Naive thymus-derived CD4-positive, alpha-beta T cell (primary cell): ENCODE measurements at regions not wholly inside any gene's neighbourhood (a gene's known extent, or its start where the extent isn't known, plus 50 kb on each side); places are given as distances from the start of the nearest gene placed in this dataset.

ENCODE experiments used
- ATAC-seq: fragments of 150-1000 bp; cut with Tn5 transposase; 2 replicates; pipeline ENCODE4 v1.10.0; 2021; ENCODE audit warnings: mild to moderate bottlenecking, moderate library complexity
- CTCF ChIA-PET: fragments of 350-600 bp; sonication (Branson Sonifier 250); formaldehyde crosslinking; loops from one replicate; lab custom pipeline; 2021; ENCODE audit warnings: antibody characterized with exemption; lab: Charles Lee
- POLR2A ChIA-PET: fragments of 350-600 bp; sonication (Branson Sonifier 250); formaldehyde crosslinking; loops from one replicate; lab custom pipeline; 2021; ENCODE audit warnings: antibody characterized with exemption, inconsistent platforms; lab: Charles Lee
- DNase-seq, 9 donors: peaks; one replicate each; pipeline versions ENCODE4 v3.0.0 to v3.0.0-alpha.2; 2020 to 2022; ENCODE audit warnings: mixed read lengths in 1 of 9
- H3K27ac ChIP-seq: one replicate; pipeline ENCODE4 v1.7.0; 2013; ENCODE audit warnings: mild to moderate bottlenecking, low read depth, low read length, moderate library complexity
- H3K27me3 ChIP-seq, 2 donors: one replicate each; pipeline ENCODE4 v1.7.0; 2013; ENCODE audit warnings: low read length in 2 of 2, mild to moderate bottlenecking in 2 of 2, moderate library complexity in 2 of 2; ENCODE audit not compliant: control insufficient read depth in 2 of 2, insufficient read depth in 2 of 2
- H3K36me3 ChIP-seq, 3 experiments: 1 replicate in 2 of 3; 2 replicates in 1 of 3; pipeline ENCODE4 v1.7.0; 2013; ENCODE audit warnings: low read length in 3 of 3, mild to moderate bottlenecking in 3 of 3, moderate library complexity in 1 of 3; ENCODE audit not compliant: insufficient read depth in 3 of 3, control insufficient read depth in 2 of 3
- H3K4me1 ChIP-seq, 2 donors: one replicate each; pipeline ENCODE4 v1.7.0; 2013; ENCODE audit warnings: low read length in 2 of 2, mild to moderate bottlenecking in 2 of 2, moderate library complexity in 1 of 2; ENCODE audit not compliant: control insufficient read depth in 2 of 2, insufficient read depth in 2 of 2
- H3K4me3 ChIP-seq: 2 replicates; pipeline ENCODE4 v1.7.0; 2013; ENCODE audit warnings: mild to moderate bottlenecking, low read length
- H3K9me3 ChIP-seq, 3 experiments: 1 replicate in 2 of 3; 2 replicates in 1 of 3; pipeline ENCODE4 v1.7.0; 2013; ENCODE audit warnings: low read length in 3 of 3; ENCODE audit not compliant: control insufficient read depth in 2 of 3
- H3K27ac Mint-ChIP-seq, 9 donors: one replicate each; pipeline ENCODE4 v1.8.0; 2020 to 2022; ENCODE audit warnings: mixed read lengths in 9 of 9, mild to moderate bottlenecking in 8 of 9, moderate library complexity in 5 of 9, inconsistent platforms in 2 of 9
- H3K27me3 Mint-ChIP-seq, 5 donors: one replicate each; pipeline ENCODE4 v1.8.0; 2021 to 2022; ENCODE audit warnings: mixed read lengths in 5 of 5, mild to moderate bottlenecking in 1 of 5
- H3K36me3 Mint-ChIP-seq, 5 donors: one replicate each; pipeline ENCODE4 v1.8.0; 2020 to 2022; ENCODE audit warnings: mixed read lengths in 5 of 5, mild to moderate bottlenecking in 3 of 5, inconsistent platforms in 1 of 5
- H3K4me1 Mint-ChIP-seq, 7 donors: one replicate each; pipeline ENCODE4 v1.8.0; 2020 to 2022; ENCODE audit warnings: mixed read lengths in 7 of 7, mild to moderate bottlenecking in 3 of 7, inconsistent platforms in 1 of 7
- H3K4me3 Mint-ChIP-seq, 10 donors: one replicate each; pipeline ENCODE4 v1.8.0; 2020 to 2022; ENCODE audit warnings: mild to moderate bottlenecking in 10 of 10, mixed read lengths in 10 of 10, moderate library complexity in 6 of 10, inconsistent platforms in 2 of 10
- H3K9me3 Mint-ChIP-seq, 11 donors: one replicate each; pipeline ENCODE4 v1.8.0; 2020 to 2022; ENCODE audit warnings: mixed read lengths in 11 of 11, mild to moderate bottlenecking in 4 of 11, inconsistent platforms in 1 of 11, moderate library complexity in 1 of 11
- intact Hi-C, 2 donors: fragments of 100-400 bp; cut with micrococcal nuclease; formaldehyde crosslinking; loops; one replicate each; pipeline ENCODE4 v1.15.1; 2023

DNA sequence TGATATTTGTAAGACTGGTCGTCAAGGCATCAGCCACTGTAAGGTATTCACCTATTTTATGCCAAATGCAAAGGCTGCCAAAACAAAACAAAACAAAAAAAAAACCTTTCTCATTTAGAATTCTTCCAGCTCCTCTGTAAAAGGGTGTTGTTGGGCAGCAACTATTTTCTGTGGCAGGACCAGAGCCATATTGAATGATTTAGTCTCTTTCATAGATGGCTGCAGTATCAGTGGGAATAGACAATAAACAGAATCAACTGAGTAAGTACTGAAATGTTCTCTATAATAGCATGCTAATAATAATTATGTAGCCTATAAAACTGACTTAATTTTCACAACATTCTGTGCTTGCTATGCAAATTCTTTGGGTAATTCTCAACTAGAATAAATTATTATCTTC is 389.7 kb upstream of the PABPC4L start:
- H3K27ac Mint-ChIP-seq = no peak overlapping the region

GRCh38 chr4:134585972-134586371 is 384.4 kb upstream of the PABPC4L start:
- ATAC-seq = no peak
- CTCF ChIA-PET = no interaction called here
- intact Hi-C loops = no loop called here

More for the DNA sequence above, 389.7 kb upstream of the PABPC4L start:
- H3K4me1 ChIP-seq = no peaks in the 10 kb centered on the region
- no peaks in the 10 kb centered on the region for H3K4me1 Mint-ChIP-seq
- intact Hi-C loops = no loop called here
- ChIA-PET POLR2A (no interaction called here), CTCF (no interaction called here)
- peaks cover 0 to 5% (median under 1%) of the 10 kb centered on the region in 11 donors for H3K9me3 Mint-ChIP-seq
- no peaks in the 10 kb centered on the region for H3K27me3 Mint-ChIP-seq
- H3K36me3 Mint-ChIP-seq = no peaks in the 10 kb centered on the region
- H3K9me3 ChIP-seq = no peaks in the 10 kb centered on the region
- ATAC-seq = no peak
- no peaks in the 10 kb centered on the region for H3K27me3 ChIP-seq
- H3K36me3 ChIP-seq = no peaks in the 10 kb centered on the region
- DNase-seq = no peak
- no peak overlapping the region for H3K27ac ChIP-seq
- no peak overlapping the region for H3K4me3 Mint-ChIP-seq
- H3K4me3 ChIP-seq = no peak overlapping the region

GRCh38 chr4:134567461-134567860 is 365.9 kb upstream of the PABPC4L start:
- Histone ChIP-seq H3K4me1 (no peaks in the 10 kb centered on the region), H3K36me3 (no peaks in the 10 kb centered on the region), H3K27me3 (no peaks in the 10 kb centered on the region), H3K4me3 (no peak overlapping the region), H3K27ac (no peak overlapping the region), H3K9me3 (no peaks in the 10 kb centered on the region)
- Mint-ChIP-seq H3K36me3 (no peaks in the 10 kb centered on the region), H3K4me3 (no peak overlapping the region), H3K27ac (no peak overlapping the region), H3K27me3 (no peaks in the 10 kb centered on the region), H3K4me1 (no peaks in the 10 kb centered on the region), H3K9me3 (peaks cover 0 to 14% (median 10%) of the 10 kb centered on the region in 11 donors)
- ChIA-PET POLR2A (no interaction called here), CTCF (no interaction called here)
- intact Hi-C loops = no loop called here
- DNase-seq (no peak), ATAC-seq (no peak)

More at GRCh38 chr4:134585972-134586371, 384.4 kb upstream of the PABPC4L start:
- H3K27ac Mint-ChIP-seq = no peak overlapping the region
- H3K4me3 Mint-ChIP-seq = no peak overlapping the region
- H3K36me3 Mint-ChIP-seq = no peaks in the 10 kb centered on the region
- POLR2A ChIA-PET = no interaction called here
- Histone ChIP-seq H3K36me3 (no peaks in the 10 kb centered on the region), H3K4me3 (no peak overlapping the region), H3K9me3 (no peaks in the 10 kb centered on the region), H3K27ac (no peak overlapping the region), H3K27me3 (no peaks in the 10 kb centered on the region), H3K4me1 (no peaks in the 10 kb centered on the region)
- H3K4me1 Mint-ChIP-seq = peaks cover 0 to 5% (median 0%) of the 10 kb centered on the region in 7 donors
- no peak for DNase-seq
- peaks cover 0 to 12% (median 5%) of the 10 kb centered on the region in 11 donors for H3K9me3 Mint-ChIP-seq
- no peaks in the 10 kb centered on the region for H3K27me3 Mint-ChIP-seq

DNA sequence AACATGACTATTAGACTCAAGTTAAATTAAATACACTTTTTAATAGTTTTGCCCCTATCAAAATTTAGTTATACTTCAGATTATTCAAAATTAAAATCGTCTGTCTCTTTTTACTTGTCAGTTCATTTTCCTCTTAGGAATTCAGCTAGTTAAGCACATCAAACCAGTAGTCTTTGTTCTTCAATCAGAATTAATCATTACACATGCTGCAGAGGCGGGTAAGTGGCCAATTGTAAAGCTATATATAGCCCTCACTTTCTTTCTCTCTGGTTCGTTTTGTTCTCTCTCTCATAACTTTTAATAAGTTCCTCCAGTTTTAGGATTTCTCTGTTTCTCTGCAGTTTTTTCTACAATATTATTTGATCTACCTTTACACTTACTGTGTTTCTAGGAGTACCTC is 359.1 kb upstream of the PABPC4L start:
- Mint-ChIP-seq H3K4me1 (no peaks in the 10 kb centered on the region), H3K4me3 (no peak overlapping the region), H3K27me3 (no peaks in the 10 kb centered on the region), H3K9me3 (peaks cover 0 to 5% (median 0%) of the 10 kb centered on the region in 11 donors), H3K36me3 (no peaks in the 10 kb centered on the region), H3K27ac (no peak overlapping the region)
- H3K27ac ChIP-seq = no peak overlapping the region
- H3K4me1 ChIP-seq = no peaks in the 10 kb centered on the region
- ChIA-PET POLR2A (no interaction called here), CTCF (no interaction called here)
- intact Hi-C loops = no loop called here
- DNase-seq (no peak), ATAC-seq (no peak)
- H3K27me3 ChIP-seq = no peaks in the 10 kb centered on the region
- H3K4me3 ChIP-seq = no peak overlapping the region
- no peaks in the 10 kb centered on the region for H3K36me3 ChIP-seq
- peaks cover 0 to 7% (median 0%) of the 10 kb centered on the region in 3 experiments for H3K9me3 ChIP-seq

GRCh38 chr4:134552063-134552462 is 350.5 kb upstream of the PABPC4L start:
- no peaks in the 10 kb centered on the region for H3K36me3 ChIP-seq
- DNase-seq = no peak
- Mint-ChIP-seq H3K4me3 (no peak overlapping the region), H3K4me1 (no peaks in the 10 kb centered on the region), H3K9me3 (peaks cover 3 to 35% (median 6%) of the 10 kb centered on the region in 11 donors), H3K36me3 (peaks cover 0 to 3% (median 0%) of the 10 kb centered on the region in 5 donors), H3K27me3 (no peaks in the 10 kb centered on the region), H3K27ac (no peak overlapping the region)
- no peaks in the 10 kb centered on the region for H3K4me1 ChIP-seq
- intact Hi-C loops = no loop called here
- ChIA-PET CTCF (no interaction called here), POLR2A (no interaction called here)
- H3K9me3 ChIP-seq = no peaks in the 10 kb centered on the region
- no peak for ATAC-seq
- H3K4me3 ChIP-seq = no peak overlapping the region
- no peak overlapping the region for H3K27ac ChIP-seq
- no peaks in the 10 kb centered on the region for H3K27me3 ChIP-seq

GRCh38 chr4:134551348-134551747 is 349.8 kb upstream of the PABPC4L start:
- H3K27me3 Mint-ChIP-seq = no peaks in the 10 kb centered on the region
- CTCF ChIA-PET = no interaction called here

GRCh38 chr4:134548052-134548628 is 346.6 kb upstream of the PABPC4L start:
- ATAC-seq = no peak
- H3K4me3 Mint-ChIP-seq = no peak overlapping the region
- ChIA-PET CTCF (no interaction called here), POLR2A (no interaction called here)
- no peaks in the 10 kb centered on the region for H3K4me1 ChIP-seq
- H3K27me3 ChIP-seq = no peaks in the 10 kb centered on the region
- peaks cover 0 to 5% (median 0%) of the 10 kb centered on the region in 5 donors for H3K36me3 Mint-ChIP-seq
- no peak overlapping the region for H3K27ac Mint-ChIP-seq
- H3K27ac ChIP-seq = no peak overlapping the region
- intact Hi-C loops = no loop called here
- H3K4me3 ChIP-seq = no peak overlapping the region
- no peaks in the 10 kb centered on the region for H3K36me3 ChIP-seq
- H3K9me3 ChIP-seq = no peaks in the 10 kb centered on the region
- no peaks in the 10 kb centered on the region for H3K27me3 Mint-ChIP-seq
- DNase-seq = no peak
- H3K4me1 Mint-ChIP-seq = no peaks in the 10 kb centered on the region
- H3K9me3 Mint-ChIP-seq = peaks cover 3 to 42% (median 8%) of the 10 kb centered on the region in 11 donors

More at GRCh38 chr4:134551348-134551747, 349.8 kb upstream of the PABPC4L start:
- H3K4me1 ChIP-seq = no peaks in the 10 kb centered on the region
- intact Hi-C loops = no loop called here
- H3K27me3 ChIP-seq = no peaks in the 10 kb centered on the region
- H3K36me3 ChIP-seq = no peaks in the 10 kb centered on the region
- POLR2A ChIA-PET = no interaction called here
- no peak overlapping the region for H3K4me3 ChIP-seq
- Mint-ChIP-seq H3K4me1 (no peaks in the 10 kb centered on the region), H3K27ac (no peak overlapping the region), H3K4me3 (no peak overlapping the region), H3K9me3 (peaks cover 3 to 38% (median 8%) of the 10 kb centered on the region in 11 donors), H3K36me3 (peaks cover 0 to 5% (median 0%) of the 10 kb centered on the region in 5 donors)
- DNase-seq (no peak), ATAC-seq (no peak)
- H3K27ac ChIP-seq = no peak overlapping the region
- H3K9me3 ChIP-seq = no peaks in the 10 kb centered on the region
